T-helper 2 cell (primary cell): ENCODE measurements at regions not wholly inside any gene's neighbourhood (a gene's known extent, or its start where the extent isn't known, plus 50 kb on each side); places are given as distances from the start of the nearest gene placed in this dataset.

ENCODE experiments used
- DNase-seq, 5 experiments: peaks; one replicate each; pipeline versions ENCODE4 v3.0.0 to v3.0.0-alpha.2; 2012 to 2022

DNA sequence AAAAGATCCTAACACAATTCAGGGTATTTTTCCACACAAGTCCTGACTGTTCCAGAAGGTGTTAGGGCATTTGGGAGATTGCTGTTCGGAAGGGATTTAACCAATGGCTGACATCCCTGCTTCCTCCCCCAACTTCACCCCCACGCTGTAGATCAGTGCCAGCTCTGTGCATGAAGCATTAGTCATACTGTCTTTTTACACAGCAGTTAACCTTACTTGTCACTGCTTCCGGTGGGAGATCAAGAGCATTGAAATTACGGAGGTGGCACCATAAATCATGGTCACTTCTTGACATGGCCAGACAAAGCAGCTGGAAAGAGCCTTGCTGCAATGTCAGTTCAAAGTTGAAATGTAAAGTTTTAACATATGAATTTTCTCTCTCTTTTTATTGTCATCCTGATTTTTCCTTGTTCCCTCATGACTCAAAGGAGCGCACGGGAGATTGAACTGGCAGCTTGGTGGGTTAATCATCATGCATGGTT, 70.2 kb downstream of the HRH4 start:
- peak in 1 of 5 experiments; percentile 33 for DNase-seq

DNA sequence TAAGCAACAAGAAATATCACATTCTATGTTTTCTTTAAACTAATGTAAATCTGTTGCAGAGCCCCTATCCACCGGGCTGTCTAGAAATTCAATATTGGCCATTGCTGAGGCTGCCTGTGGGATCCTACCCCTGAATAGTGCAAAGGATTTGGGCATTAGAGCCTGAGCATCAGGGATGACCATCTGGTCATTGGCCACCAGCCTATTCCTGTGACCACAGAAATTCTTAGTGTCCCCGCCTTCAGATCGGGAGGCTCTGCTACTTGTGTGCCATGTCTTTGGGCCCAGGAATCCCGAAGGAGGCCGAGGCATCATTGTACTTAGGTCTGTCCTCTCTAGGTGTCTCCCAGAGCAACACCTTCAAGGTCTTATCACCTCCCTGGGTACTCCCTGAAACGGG, 73.8 kb downstream of the HRH4 start:
- DNase-seq: no peak

GRCh38 chr18:24534737-24535136, 74.3 kb downstream of the HRH4 start:
- no peak for DNase-seq

DNA sequence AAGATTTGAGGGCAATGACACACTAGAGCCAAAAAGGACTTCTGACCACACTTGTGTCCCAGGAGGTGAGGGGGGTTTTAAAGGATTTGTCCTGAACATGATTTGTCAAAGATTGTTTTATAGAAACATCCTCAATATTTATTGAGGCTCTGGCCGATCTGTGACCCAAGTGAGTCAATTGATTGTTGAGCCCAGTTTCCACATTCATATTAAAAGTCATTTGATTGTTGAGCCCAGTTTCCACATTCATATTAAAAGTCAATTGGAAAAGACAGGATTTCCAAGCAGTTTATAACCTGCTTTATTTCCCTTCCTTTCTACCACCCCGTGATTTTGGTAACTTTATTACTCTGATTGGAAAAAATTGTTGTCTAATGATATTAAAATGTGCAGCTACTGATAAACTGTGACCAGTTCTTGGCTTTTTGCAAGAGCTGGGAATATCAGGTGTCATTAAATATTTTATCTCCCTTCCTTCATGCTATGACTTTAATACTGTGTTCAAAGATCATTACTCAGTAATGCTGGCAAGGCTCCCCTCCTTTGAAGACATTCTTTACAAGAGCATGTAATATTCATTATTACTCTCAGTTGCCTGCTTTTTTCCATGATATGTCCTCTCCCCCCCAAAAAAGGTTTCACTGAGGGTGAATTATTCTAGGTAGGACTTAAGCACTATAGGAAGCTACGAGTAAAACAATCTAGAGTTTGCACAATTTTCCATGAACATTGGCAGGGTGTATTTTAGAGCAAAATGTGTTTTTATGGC, 75.3 kb downstream of the HRH4 start:
- DNase-seq: no peak

- no peak for DNase-seq
These were observed 75.9 kb downstream of the HRH4 start for GRCh38 chr18:24536326-24536725.

DNA sequence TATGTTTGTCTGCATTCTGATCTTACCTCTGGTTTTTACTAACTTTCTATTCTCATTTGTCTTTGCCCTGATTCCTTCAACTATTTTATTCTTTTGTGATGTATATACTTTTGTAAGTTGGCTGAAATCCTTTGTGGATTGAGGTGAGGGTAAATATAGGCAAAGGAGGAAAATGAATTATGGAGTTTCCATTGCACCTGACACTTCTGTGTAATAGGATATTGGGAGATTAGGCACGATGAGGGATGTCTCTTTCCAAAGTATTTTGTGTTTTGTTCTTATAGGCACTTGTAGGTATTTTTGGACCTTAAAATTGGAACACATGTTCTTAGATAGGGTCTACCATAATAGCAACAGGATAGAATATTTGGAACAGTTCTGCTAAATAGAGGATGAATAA, 76.4 kb downstream of the HRH4 start:
- DNase-seq: no peak

DNA sequence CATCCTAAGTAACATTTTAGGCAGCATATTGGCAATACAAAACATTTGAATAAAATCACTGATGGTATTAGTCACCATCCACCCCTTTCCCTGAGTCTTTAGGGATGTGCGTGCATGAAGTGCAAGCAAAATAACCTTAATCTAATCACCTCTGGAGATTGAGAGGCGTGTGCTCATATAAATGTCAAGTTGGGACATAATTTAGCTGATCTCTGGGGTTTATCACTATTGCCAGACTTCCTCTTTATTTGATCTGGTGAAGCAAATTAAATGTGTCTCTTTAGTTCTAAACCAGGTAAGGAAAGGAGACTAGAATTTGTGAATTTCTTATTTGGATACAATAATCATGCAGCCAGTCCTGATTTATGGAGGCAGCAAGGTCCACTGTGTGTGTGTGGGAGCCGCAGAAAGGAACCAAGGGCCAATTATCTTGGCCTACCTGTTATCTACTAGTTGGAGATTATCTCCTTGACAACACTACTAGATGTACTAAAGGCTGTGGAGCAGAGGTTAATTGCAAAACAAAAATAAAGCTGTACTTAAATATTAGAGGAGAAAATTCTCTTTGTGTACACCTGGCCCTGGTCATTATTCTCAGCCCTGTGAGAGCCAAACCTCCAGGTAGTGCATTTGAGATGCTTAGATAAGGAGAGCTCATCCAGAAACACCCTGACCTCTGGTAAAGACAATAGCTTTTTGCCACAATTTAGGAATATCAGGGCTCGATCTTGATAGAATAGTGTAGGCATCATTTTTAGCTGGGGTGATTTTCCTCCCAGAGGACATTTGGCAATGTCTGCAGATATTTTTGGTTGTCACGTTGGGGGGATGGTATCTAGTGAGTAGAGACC, 78.2 kb downstream of the HRH4 start:
- DNase-seq: no peak

DNA sequence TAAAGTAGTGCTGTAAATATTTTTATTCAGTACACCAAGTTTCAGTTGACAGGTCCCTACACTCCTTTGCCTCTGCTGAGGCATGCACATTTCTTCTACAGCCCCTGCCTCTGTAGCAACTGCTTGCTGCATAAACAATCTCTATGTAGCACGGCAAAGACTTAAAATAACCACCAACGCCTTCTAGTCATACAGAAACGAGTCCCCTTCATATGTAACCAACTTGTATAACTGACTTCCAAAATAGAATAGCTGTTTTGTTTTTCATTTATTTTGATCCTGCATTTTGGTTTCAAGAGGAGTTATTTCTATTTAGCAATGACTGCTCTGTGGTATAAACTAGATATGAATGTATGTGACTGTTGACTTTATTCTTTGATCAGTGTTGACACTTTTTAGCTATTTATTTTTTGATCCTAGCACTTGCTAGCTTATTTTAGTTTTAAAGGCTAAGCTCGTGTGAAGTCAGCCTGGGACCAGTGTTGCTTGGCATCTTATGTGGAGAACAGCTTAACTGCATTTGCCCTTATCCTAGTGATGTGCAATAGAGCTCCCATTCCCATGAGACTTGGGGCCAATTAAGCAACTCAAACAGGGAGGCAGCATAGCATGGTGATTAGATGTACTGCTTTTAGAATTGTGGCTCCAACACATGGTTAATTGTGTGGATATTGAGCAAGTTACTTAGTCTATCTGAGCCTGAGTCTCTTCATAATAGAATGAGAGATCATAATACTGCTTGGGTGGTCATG, 79.6 kb downstream of the HRH4 start:
- peak in 1 of 5 experiments; percentile 48 for DNase-seq

DNA sequence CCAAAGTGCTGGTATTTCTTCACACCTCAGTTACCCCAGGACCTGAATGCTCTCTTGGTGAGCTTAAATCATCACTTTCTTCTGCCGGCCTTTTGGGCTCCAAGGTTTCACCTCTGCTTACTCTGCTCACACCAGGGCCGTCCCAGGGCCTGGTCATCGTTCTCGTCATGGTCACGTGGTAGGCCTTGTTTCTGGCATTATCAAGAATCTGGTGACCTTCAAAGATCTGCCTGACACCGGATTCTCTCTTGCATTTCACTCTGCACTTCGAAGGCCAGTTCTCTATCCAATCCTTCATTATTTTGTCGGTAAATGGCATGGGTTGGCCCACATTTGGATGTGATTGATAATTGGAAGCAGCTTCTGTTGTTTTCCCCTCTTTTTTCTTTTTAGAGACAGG, 80.5 kb downstream of the HRH4 start:
- no peak for DNase-seq

DNA sequence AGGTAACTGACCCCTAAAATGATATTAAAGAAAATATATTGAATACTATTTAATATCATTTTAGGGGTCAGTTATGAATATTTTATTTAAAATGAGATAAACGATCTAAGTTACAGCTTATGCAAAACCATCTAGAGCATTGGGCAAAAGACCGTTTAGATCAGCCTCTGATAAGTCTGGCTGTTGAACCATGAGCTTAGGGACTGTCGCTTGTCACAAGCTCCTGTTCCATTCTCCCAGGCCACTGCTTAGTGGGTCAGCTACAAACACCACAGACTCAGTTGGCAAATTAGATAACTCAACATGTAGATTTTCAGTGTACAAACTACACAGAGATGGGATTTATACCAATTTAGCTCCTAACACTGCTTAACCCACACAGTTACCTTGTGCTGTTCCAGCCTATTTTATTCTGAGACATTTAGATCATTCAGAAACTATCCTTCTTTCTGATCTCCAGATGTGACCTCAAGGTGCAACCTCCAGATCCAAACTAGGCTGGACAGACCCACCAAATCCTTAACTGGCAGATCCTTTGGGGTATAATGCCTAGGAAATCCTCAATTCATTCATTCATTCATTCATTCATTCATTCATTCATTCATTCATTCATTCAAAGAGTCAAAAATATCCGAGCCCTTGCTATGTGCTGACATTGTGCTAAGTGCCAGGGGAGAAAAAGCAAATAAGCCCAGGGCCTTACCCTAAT, 82.8 kb downstream of the HRH4 start:
- DNase-seq: no peak

- DNase-seq: no peak
These were observed 83.5 kb downstream of the HRH4 start for GRCh38 chr18:24543795-24544498.

DNA sequence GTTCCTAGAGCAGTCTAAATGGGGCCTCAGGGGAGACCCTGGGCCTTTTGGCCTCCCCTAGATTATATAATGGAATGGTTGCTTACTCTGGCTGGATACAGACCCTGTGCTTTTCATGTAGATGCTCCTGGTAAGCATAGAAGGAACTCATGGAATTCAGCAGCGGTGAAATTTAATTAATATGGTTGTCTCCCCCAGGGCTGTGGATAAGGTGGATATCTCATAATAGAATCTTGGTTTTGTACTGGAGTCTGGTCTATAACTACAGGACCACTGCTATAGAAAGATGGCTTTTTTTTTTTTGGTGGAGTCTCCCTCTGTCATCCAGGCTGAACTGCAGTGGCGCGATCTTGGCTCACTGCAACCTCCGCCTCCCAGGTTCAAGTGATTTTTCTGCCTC, 84.5 kb downstream of the HRH4 start:
- no peak for DNase-seq

DNA sequence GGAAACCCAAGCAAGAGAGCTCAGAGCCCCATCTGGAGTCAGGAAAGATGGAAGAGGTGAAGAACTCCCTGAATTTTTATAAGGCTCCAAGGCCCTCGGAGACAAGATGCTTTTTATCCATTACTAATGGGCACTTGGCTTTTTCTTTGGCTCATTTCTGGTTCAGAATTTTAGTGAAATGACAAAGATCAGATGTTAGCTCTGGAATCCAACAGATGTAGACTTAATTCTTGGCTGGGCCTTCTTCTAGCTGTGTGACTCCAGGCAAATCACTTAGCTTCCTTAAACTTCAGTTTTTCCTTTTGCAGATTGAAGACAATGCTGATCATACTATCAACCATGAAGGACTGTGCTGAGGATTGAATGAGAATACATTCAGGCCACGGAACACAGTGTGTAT, 85.2 kb downstream of the HRH4 start:
- DNase-seq: no peak

- no peak for DNase-seq
These were observed 85.9 kb downstream of the HRH4 start for GRCh38 chr18:24546307-24546706.

DNA sequence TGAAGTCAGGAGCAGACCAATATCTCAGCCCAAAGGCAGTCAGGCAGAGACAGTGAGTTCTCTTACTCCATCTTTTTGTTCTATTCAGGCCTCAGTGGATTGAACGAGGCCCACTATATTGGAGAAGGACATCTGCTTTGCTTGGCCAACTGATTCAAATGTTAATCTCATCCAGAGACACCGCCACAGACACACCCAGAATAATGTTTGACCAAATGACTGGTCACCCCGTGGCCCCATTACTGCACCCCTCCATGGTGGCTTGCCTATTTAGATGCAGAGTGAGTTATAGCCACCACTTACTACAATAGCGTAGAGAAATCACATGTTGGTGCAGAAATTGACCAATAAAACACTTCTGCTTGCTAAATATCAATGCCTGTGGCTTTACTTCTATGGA, 88.1 kb downstream of the HRH4 start:
- no peak for DNase-seq

DNA sequence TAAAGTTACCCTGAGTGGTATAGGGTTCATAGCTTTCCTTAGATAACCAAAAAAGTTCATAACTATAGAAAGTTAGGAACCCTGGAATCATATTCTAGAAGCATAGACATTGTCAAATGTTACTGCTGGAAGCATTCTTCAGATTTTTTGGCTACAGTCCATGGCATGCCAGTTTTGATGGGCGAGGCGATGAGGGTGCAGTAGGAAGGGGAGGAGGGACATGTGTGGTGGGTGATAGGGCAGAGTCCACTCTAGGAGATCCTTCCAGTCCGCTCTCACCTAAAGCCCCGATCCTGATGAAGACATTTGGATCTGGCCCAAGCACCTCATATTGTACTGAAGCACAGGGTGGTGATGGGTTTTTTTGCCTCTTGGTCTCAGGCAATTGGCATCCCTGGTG, 91.8 kb downstream of the HRH4 start:
- no peak for DNase-seq

- DNase-seq: no peak
These were observed 93.3 kb downstream of the HRH4 start for GRCh38 chr18:24553571-24554285.

GRCh38 chr18:24558403-24558802, 98.0 kb downstream of the HRH4 start:
- DNase-seq: no peak

DNA sequence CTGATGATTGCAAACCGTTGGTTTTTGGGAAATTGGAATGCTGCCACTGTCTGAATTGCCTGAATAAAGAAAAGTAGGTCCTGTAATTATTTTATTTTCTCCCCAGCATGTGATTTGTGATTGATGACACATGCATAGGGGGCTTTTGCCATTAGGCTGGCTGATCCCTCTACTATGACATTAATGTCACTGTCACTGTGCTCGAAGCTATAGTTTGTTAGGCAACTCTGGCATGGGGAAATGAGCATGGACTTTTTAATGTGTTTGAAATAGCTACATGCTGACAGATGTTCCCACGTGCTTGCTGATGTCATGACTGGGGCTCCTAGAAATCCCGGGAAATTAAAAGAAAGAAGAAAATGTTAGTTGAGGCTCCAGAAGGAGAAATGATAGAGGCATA, 99.1 kb downstream of the HRH4 start:
- no peak for DNase-seq

GRCh38 chr18:24560511-24560981, 100.1 kb downstream of the HRH4 start:
- DNase-seq: no peak

DNA sequence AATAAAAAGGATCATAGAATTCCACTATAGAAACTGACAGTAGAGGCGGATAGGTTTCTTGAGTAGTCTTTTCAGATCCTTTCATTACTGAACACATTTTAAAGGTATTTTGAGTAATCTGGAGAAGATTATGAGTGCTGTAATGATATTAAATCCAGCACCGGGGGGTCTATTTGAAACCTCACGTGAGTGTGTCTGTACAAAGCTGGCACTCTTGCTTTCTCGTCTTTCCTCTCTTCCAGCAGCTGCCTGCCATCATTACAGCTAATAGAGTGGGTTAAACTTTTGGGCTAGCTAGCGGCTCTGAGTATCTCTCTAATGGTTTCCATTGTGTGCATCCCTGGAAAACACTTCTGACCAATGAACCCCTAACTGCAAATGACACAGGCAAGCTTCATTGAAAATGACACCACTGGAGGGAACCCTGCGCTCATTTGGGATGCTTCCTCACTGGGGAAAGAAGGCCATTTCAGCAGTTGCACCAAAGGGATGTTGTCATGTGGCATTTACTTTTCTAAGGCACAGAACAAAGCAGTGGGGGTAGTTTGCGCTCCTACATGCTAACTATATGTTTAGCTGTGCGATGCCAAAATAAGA, 101.0 kb downstream of the HRH4 start:
- no peak for DNase-seq
